IMR-90 (cell line): ENCODE measurements at regions not wholly inside any gene's neighbourhood (a gene's known extent, or its start where the extent isn't known, plus 50 kb on each side); places are given as distances from the start of the nearest gene placed in this dataset.

Experiments
- ATAC-seq: fragments of 200-7000 bp; cut with Tn5 transposase; 2 replicates; pipeline ENCODE4 v1.9.1; 2020; ENCODE audit warnings: low read depth, mild to moderate bottlenecking, moderate library complexity
- BruUV-seq: library from RNA; stranded (reverse); fragments of 400-500 nt; replicated peaks from 2 replicates; lab custom pipeline; 2021; lab: Mats Ljungman, UMichigan
- CTCF ChIA-PET: fragments of 300-600 bp; formaldehyde crosslinking; extraction: SDS; loops from one replicate; lab custom pipeline; 2021; ENCODE audit warnings: antibody characterized with exemption; lab: Yijun Ruan, JAX
- POLR2A ChIA-PET: fragments of 300-600 bp; sonication (Branson Sonifier 250); formaldehyde crosslinking; loops from one replicate; lab custom pipeline; 2022; ENCODE audit warnings: antibody characterized with exemption; ENCODE audit not compliant: unreplicated experiment; lab: Charles Lee
- DNase-seq: peaks from one replicate; pipeline ENCODE4 v3.0.0; 2013
- H2AFZ ChIP-seq: replicated peaks from 2 replicates; pipeline ENCODE3; 2013; ENCODE audit warnings: low read length, mild to moderate bottlenecking; ENCODE audit not compliant: poor library complexity
- H2AK5ac ChIP-seq: 2 replicates; pipeline ENCODE4 v1.6.1; 2013; ENCODE audit warnings: low read depth, low read length, inconsistent platforms
- H2AK9ac ChIP-seq: replicated peaks from 2 replicates; pipeline ENCODE3; 2013; ENCODE audit warnings: mild to moderate bottlenecking, low read depth, low read length, moderate library complexity; ENCODE audit not compliant: poor library complexity
- H2BK120ac ChIP-seq: 2 replicates; pipeline ENCODE4 v1.6.1; 2013; ENCODE audit warnings: low read depth, low read length, inconsistent platforms
- H2BK15ac ChIP-seq: 3 replicates; pipeline ENCODE4 v1.6.1; 2013; ENCODE audit warnings: low read depth, low read length, inconsistent platforms
- H2BK20ac ChIP-seq: 2 replicates; pipeline ENCODE4 v1.6.1; 2013; ENCODE audit warnings: low read depth, mild to moderate bottlenecking, inconsistent platforms, low read length, moderate library complexity
- H2BK5ac ChIP-seq: 2 replicates; pipeline ENCODE4 v1.6.1; 2013; ENCODE audit warnings: mild to moderate bottlenecking, low read depth, low read length, inconsistent platforms; ENCODE audit not compliant: poor library complexity, severe bottlenecking
- H3K14ac ChIP-seq: replicated peaks from 2 replicates; pipeline ENCODE4 v1.6.1; 2013; ENCODE audit warnings: low read depth, low read length, inconsistent platforms
- H3K18ac ChIP-seq: 2 replicates; pipeline ENCODE4 v1.6.1; 2013; ENCODE audit warnings: low read depth, low read length, control low read depth
- H3K23ac ChIP-seq: 2 replicates; pipeline ENCODE4 v1.6.1; 2013; ENCODE audit warnings: low read depth, low read length, inconsistent platforms
- H3K27ac ChIP-seq: 2 replicates; pipeline ENCODE4 v1.5.1; 2013; ENCODE audit warnings: mild to moderate bottlenecking, control low read depth, low read length; ENCODE audit not compliant: insufficient read depth
- H3K27me3 ChIP-seq: 2 replicates; pipeline ENCODE4 v1.6.1; 2013; ENCODE audit warnings: low read length; ENCODE audit not compliant: control insufficient read depth, insufficient read depth
- H3K36me3 ChIP-seq: 2 replicates; pipeline ENCODE4 v1.6.1; 2013; ENCODE audit warnings: low read length, mixed read lengths; ENCODE audit not compliant: control insufficient read depth, insufficient read depth
- H3K4ac ChIP-seq: 2 replicates; pipeline ENCODE4 v1.6.1; 2013; ENCODE audit warnings: low read depth, low read length, inconsistent platforms
- H3K4me1 ChIP-seq: 2 replicates; pipeline ENCODE4 v1.6.1; 2013; ENCODE audit warnings: low read length, mixed read lengths; ENCODE audit not compliant: control insufficient read depth, insufficient read depth
- H3K4me2 ChIP-seq: 2 replicates; pipeline ENCODE4 v1.6.1; 2013; ENCODE audit warnings: low read depth, mild to moderate bottlenecking, control low read depth, low read length, moderate library complexity
- H3K4me3 ChIP-seq: 2 replicates; pipeline ENCODE4 v1.5.1; 2013; ENCODE audit warnings: low read depth, mild to moderate bottlenecking, control low read depth, low read length, moderate library complexity; ENCODE audit not compliant: insufficient read depth
- H3K56ac ChIP-seq: 2 replicates; pipeline ENCODE4 v1.6.1; 2013; ENCODE audit warnings: low read length, inconsistent platforms; ENCODE audit not compliant: insufficient read depth; ENCODE audit errors: extremely low read depth
- H3K79me1 ChIP-seq, 2 experiments: 2 replicates each; pipeline ENCODE4 v1.6.1; 2013; ENCODE audit warnings: low read length in 2 of 2, inconsistent platforms in 1 of 2, low read depth in 1 of 2
- H3K9ac ChIP-seq: 2 replicates; pipeline ENCODE4 v1.6.1; 2013; ENCODE audit warnings: low read depth, low read length, control low read depth
- H3K9me1 ChIP-seq: 2 replicates; pipeline ENCODE4 v1.6.1; 2013; ENCODE audit warnings: low read length, inconsistent platforms; ENCODE audit not compliant: insufficient read depth
- H3K9me3 ChIP-seq: 2 replicates; pipeline ENCODE4 v1.6.1; 2013; ENCODE audit warnings: low read length; ENCODE audit not compliant: control insufficient read depth, insufficient read depth
- H4K20me1 ChIP-seq: 2 replicates; pipeline ENCODE4 v1.6.1; 2013; ENCODE audit warnings: low read length, inconsistent platforms; ENCODE audit not compliant: insufficient read depth
- H4K5ac ChIP-seq: 2 replicates; pipeline ENCODE4 v1.6.1; 2013; ENCODE audit warnings: mild to moderate bottlenecking, low read depth, low read length, control low read depth
- H4K8ac ChIP-seq, 2 experiments: 2 replicates each; pipeline ENCODE4 v1.6.1; 2013; ENCODE audit warnings: low read depth in 2 of 2, low read length in 2 of 2, control low read depth in 1 of 2, inconsistent platforms in 1 of 2
- H4K91ac ChIP-seq: 2 replicates; pipeline ENCODE4 v1.6.1; 2013; ENCODE audit warnings: low read depth, low read length, inconsistent platforms; ENCODE audit not compliant: insufficient read depth
- BHLHE40 ChIP-seq: fragments of 150-350 bp; IDR thresholded peaks from 2 replicates; pipeline ENCODE4 v1.6.1; 2016; ENCODE audit warnings: mild to moderate bottlenecking, low read depth, low read length
- CTCF ChIP-seq: conservative IDR thresholded peaks from 2 replicates; pipeline ENCODE4 v1.5.1; 2012; ENCODE audit warnings: mild to moderate bottlenecking, low read depth, low read length, improper control_type of control experiment
- FOS ChIP-seq: fragments of 150-350 bp; IDR thresholded peaks from 2 replicates; pipeline ENCODE4 v1.6.1; 2016; ENCODE audit warnings: low read depth, low read length
- RAD21 ChIP-seq: IDR thresholded peaks from 2 replicates; pipeline ENCODE4 v1.6.1; 2012; ENCODE audit warnings: low read length, improper control_type of control experiment
- WGBS, 2 experiments: methylation state at CpG; one replicate each; pipeline versions ENCODE4 v1.1.5 to v1.1.7; 2013; ENCODE audit warnings: missing lambda C conversion rate in 2 of 2; ENCODE audit not compliant: insufficient read length in 1 of 2; ENCODE audit errors: extremely low coverage in 2 of 2; 5-methylcytosine and 5-hydroxymethylcytosine counted together
- dilution Hi-C: fragments of 300-500 bp; cut with HindIII; formaldehyde crosslinking; loops from one replicate; pipeline ENCODE4 v1.14.3; 2018; ENCODE audit warnings: low sequenced_read_pairs; ENCODE audit not compliant: unreplicated experiment
- in situ Hi-C: fragments of 300-500 bp; cut with MboI; formaldehyde crosslinking; loops from 3 replicates; pipeline ENCODE4 v1.14.3; 2019; ENCODE audit warnings: low sequenced_read_pairs, inconsistent platforms, mixed read lengths
- intact Hi-C: fragments of 100-400 bp; cut with micrococcal nuclease; formaldehyde crosslinking; loops from 2 replicates; pipeline ENCODE4 v1.10.0; 2022
- TF ChIP-seq, protein P1 (sequence below): fragments of 150-350 bp; IDR thresholded peaks from 2 replicates; pipeline ENCODE4 v1.6.1; 2017; ENCODE audit warnings: mild to moderate bottlenecking, antibody characterized with exemption, low read length, low read depth

DNA sequence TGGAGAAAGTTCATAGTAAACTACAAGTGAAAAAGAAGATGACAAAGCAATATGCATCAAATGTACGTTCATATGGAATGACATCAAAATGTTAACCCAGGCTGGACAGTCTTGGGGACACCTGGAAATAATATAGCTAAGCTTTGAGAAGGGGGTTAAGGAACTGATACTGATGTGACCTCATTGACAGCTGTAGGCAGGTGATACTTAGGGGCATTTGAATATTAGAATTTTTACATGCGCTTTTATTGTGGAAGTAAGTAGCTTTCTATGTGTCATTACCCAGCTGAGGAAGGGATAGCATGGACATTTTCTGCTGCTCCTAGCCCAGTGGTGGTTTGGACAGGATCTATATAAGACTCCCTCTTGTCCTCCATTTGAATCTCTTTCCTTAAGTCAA lies 299.7 kb downstream of the CWC27 start:
- Histone ChIP-seq H4K20me1 (no peaks in the 10 kb centered on the region), H3K9ac (no peak overlapping the region), H2BK20ac (no peak overlapping the region), H4K5ac (no peak overlapping the region), H3K36me3 (no peaks in the 10 kb centered on the region), H3K4ac (no peak overlapping the region), H3K4me2 (no peak overlapping the region), H2AK9ac (no peak overlapping the region), H3K14ac (no peak overlapping the region), H3K27me3 (no peaks in the 10 kb centered on the region), H3K56ac (no peak overlapping the region), H3K9me1 (no peaks in the 10 kb centered on the region), H4K8ac (no peak overlapping the region), H2BK5ac (no peak overlapping the region), H2BK120ac (no peak overlapping the region), H3K23ac (no peak overlapping the region), H3K4me1 (peaks cover 3% of the 10 kb centered on the region; the same call in 1 of the 2 replicates), H4K91ac (no peak overlapping the region), H3K4me3 (no peak overlapping the region), H2AK5ac (no peak overlapping the region), H3K18ac (no peak overlapping the region; the same call in 1 of the 2 replicates), H3K27ac (no peak overlapping the region), H2AFZ (no peak overlapping the region), H3K79me1 (no peaks in the 10 kb centered on the region), H3K9me3 (no peaks in the 10 kb centered on the region), H2BK15ac (no peak overlapping the region)
- no TSS peak for BruUV-seq
- in situ Hi-C loops (no loop called here), intact Hi-C loops (no loop called here), dilution Hi-C loops (no loop called here)
- POLR2A ChIA-PET, result no interaction called here
- CTCF ChIA-PET, result no interaction called here
- DNase-seq (no peak), ATAC-seq (no peak)
- TF ChIP-seq BHLHE40, result no peak
- TF ChIP-seq CTCF, result no peak
- no peak for TF ChIP-seq FOS
- TF ChIP-seq RAD21, result no peak
- TF ChIP-seq, protein P1, sequence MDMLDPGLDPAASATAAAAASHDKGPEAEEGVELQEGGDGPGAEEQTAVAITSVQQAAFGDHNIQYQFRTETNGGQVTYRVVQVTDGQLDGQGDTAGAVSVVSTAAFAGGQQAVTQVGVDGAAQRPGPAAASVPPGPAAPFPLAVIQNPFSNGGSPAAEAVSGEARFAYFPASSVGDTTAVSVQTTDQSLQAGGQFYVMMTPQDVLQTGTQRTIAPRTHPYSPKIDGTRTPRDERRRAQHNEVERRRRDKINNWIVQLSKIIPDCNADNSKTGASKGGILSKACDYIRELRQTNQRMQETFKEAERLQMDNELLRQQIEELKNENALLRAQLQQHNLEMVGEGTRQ, result no peak
- no CpG with 5 or more reads among the region's 2 CpGs for WGBS, 2 experiments
